IMR-90 (cell line): ENCODE measurements at regions not wholly inside any gene's neighbourhood (a gene's known extent, or its start where the extent isn't known, plus 50 kb on each side); places are given as distances from the start of the nearest gene placed in this dataset.

Experiments
- ATAC-seq: fragments of 200-7000 bp; cut with Tn5 transposase; 2 replicates; pipeline ENCODE4 v1.9.1; 2020; ENCODE audit warnings: low read depth, mild to moderate bottlenecking, moderate library complexity
- BruUV-seq: library from RNA; stranded (reverse); fragments of 400-500 nt; replicated peaks from 2 replicates; lab custom pipeline; 2021; lab: Mats Ljungman, UMichigan
- CTCF ChIA-PET: fragments of 300-600 bp; formaldehyde crosslinking; extraction: SDS; loops from one replicate; lab custom pipeline; 2021; ENCODE audit warnings: antibody characterized with exemption; lab: Yijun Ruan, JAX
- POLR2A ChIA-PET: fragments of 300-600 bp; sonication (Branson Sonifier 250); formaldehyde crosslinking; loops from one replicate; lab custom pipeline; 2022; ENCODE audit warnings: antibody characterized with exemption; ENCODE audit not compliant: unreplicated experiment; lab: Charles Lee
- DNase-seq: peaks from one replicate; pipeline ENCODE4 v3.0.0; 2013
- H2AFZ ChIP-seq: replicated peaks from 2 replicates; pipeline ENCODE3; 2013; ENCODE audit warnings: low read length, mild to moderate bottlenecking; ENCODE audit not compliant: poor library complexity
- H2AK5ac ChIP-seq: 2 replicates; pipeline ENCODE4 v1.6.1; 2013; ENCODE audit warnings: low read depth, low read length, inconsistent platforms
- H2AK9ac ChIP-seq: replicated peaks from 2 replicates; pipeline ENCODE3; 2013; ENCODE audit warnings: mild to moderate bottlenecking, low read depth, low read length, moderate library complexity; ENCODE audit not compliant: poor library complexity
- H2BK120ac ChIP-seq: 2 replicates; pipeline ENCODE4 v1.6.1; 2013; ENCODE audit warnings: low read depth, low read length, inconsistent platforms
- H2BK15ac ChIP-seq: 3 replicates; pipeline ENCODE4 v1.6.1; 2013; ENCODE audit warnings: low read depth, low read length, inconsistent platforms
- H2BK20ac ChIP-seq: 2 replicates; pipeline ENCODE4 v1.6.1; 2013; ENCODE audit warnings: low read depth, mild to moderate bottlenecking, inconsistent platforms, low read length, moderate library complexity
- H2BK5ac ChIP-seq: 2 replicates; pipeline ENCODE4 v1.6.1; 2013; ENCODE audit warnings: mild to moderate bottlenecking, low read depth, low read length, inconsistent platforms; ENCODE audit not compliant: poor library complexity, severe bottlenecking
- H3K14ac ChIP-seq: replicated peaks from 2 replicates; pipeline ENCODE4 v1.6.1; 2013; ENCODE audit warnings: low read depth, low read length, inconsistent platforms
- H3K18ac ChIP-seq: 2 replicates; pipeline ENCODE4 v1.6.1; 2013; ENCODE audit warnings: low read depth, low read length, control low read depth
- H3K23ac ChIP-seq: 2 replicates; pipeline ENCODE4 v1.6.1; 2013; ENCODE audit warnings: low read depth, low read length, inconsistent platforms
- H3K27ac ChIP-seq: 2 replicates; pipeline ENCODE4 v1.5.1; 2013; ENCODE audit warnings: mild to moderate bottlenecking, control low read depth, low read length; ENCODE audit not compliant: insufficient read depth
- H3K27me3 ChIP-seq: 2 replicates; pipeline ENCODE4 v1.6.1; 2013; ENCODE audit warnings: low read length; ENCODE audit not compliant: control insufficient read depth, insufficient read depth
- H3K36me3 ChIP-seq: 2 replicates; pipeline ENCODE4 v1.6.1; 2013; ENCODE audit warnings: low read length, mixed read lengths; ENCODE audit not compliant: control insufficient read depth, insufficient read depth
- H3K4ac ChIP-seq: 2 replicates; pipeline ENCODE4 v1.6.1; 2013; ENCODE audit warnings: low read depth, low read length, inconsistent platforms
- H3K4me1 ChIP-seq: 2 replicates; pipeline ENCODE4 v1.6.1; 2013; ENCODE audit warnings: low read length, mixed read lengths; ENCODE audit not compliant: control insufficient read depth, insufficient read depth
- H3K4me2 ChIP-seq: 2 replicates; pipeline ENCODE4 v1.6.1; 2013; ENCODE audit warnings: low read depth, mild to moderate bottlenecking, control low read depth, low read length, moderate library complexity
- H3K4me3 ChIP-seq: 2 replicates; pipeline ENCODE4 v1.5.1; 2013; ENCODE audit warnings: low read depth, mild to moderate bottlenecking, control low read depth, low read length, moderate library complexity; ENCODE audit not compliant: insufficient read depth
- H3K56ac ChIP-seq: 2 replicates; pipeline ENCODE4 v1.6.1; 2013; ENCODE audit warnings: low read length, inconsistent platforms; ENCODE audit not compliant: insufficient read depth; ENCODE audit errors: extremely low read depth
- H3K79me1 ChIP-seq, 2 experiments: 2 replicates each; pipeline ENCODE4 v1.6.1; 2013; ENCODE audit warnings: low read length in 2 of 2, inconsistent platforms in 1 of 2, low read depth in 1 of 2
- H3K9ac ChIP-seq: 2 replicates; pipeline ENCODE4 v1.6.1; 2013; ENCODE audit warnings: low read depth, low read length, control low read depth
- H3K9me1 ChIP-seq: 2 replicates; pipeline ENCODE4 v1.6.1; 2013; ENCODE audit warnings: low read length, inconsistent platforms; ENCODE audit not compliant: insufficient read depth
- H3K9me3 ChIP-seq: 2 replicates; pipeline ENCODE4 v1.6.1; 2013; ENCODE audit warnings: low read length; ENCODE audit not compliant: control insufficient read depth, insufficient read depth
- H4K20me1 ChIP-seq: 2 replicates; pipeline ENCODE4 v1.6.1; 2013; ENCODE audit warnings: low read length, inconsistent platforms; ENCODE audit not compliant: insufficient read depth
- H4K5ac ChIP-seq: 2 replicates; pipeline ENCODE4 v1.6.1; 2013; ENCODE audit warnings: mild to moderate bottlenecking, low read depth, low read length, control low read depth
- H4K8ac ChIP-seq, 2 experiments: 2 replicates each; pipeline ENCODE4 v1.6.1; 2013; ENCODE audit warnings: low read depth in 2 of 2, low read length in 2 of 2, control low read depth in 1 of 2, inconsistent platforms in 1 of 2
- H4K91ac ChIP-seq: 2 replicates; pipeline ENCODE4 v1.6.1; 2013; ENCODE audit warnings: low read depth, low read length, inconsistent platforms; ENCODE audit not compliant: insufficient read depth
- BHLHE40 ChIP-seq: fragments of 150-350 bp; IDR thresholded peaks from 2 replicates; pipeline ENCODE4 v1.6.1; 2016; ENCODE audit warnings: mild to moderate bottlenecking, low read depth, low read length
- CHD1 ChIP-seq: IDR thresholded peaks from 2 replicates; pipeline ENCODE4 v1.6.1; 2012; ENCODE audit warnings: low read depth, low read length, improper control_type of control experiment
- FOS ChIP-seq: fragments of 150-350 bp; IDR thresholded peaks from 2 replicates; pipeline ENCODE4 v1.6.1; 2016; ENCODE audit warnings: low read depth, low read length
- WGBS, 2 experiments: methylation state at CpG; one replicate each; pipeline versions ENCODE4 v1.1.5 to v1.1.7; 2013; ENCODE audit warnings: missing lambda C conversion rate in 2 of 2; ENCODE audit not compliant: insufficient read length in 1 of 2; ENCODE audit errors: extremely low coverage in 2 of 2; 5-methylcytosine and 5-hydroxymethylcytosine counted together
- dilution Hi-C: fragments of 300-500 bp; cut with HindIII; formaldehyde crosslinking; loops from one replicate; pipeline ENCODE4 v1.14.3; 2018; ENCODE audit warnings: low sequenced_read_pairs; ENCODE audit not compliant: unreplicated experiment
- in situ Hi-C: fragments of 300-500 bp; cut with MboI; formaldehyde crosslinking; loops from 3 replicates; pipeline ENCODE4 v1.14.3; 2019; ENCODE audit warnings: low sequenced_read_pairs, inconsistent platforms, mixed read lengths
- intact Hi-C: fragments of 100-400 bp; cut with micrococcal nuclease; formaldehyde crosslinking; loops from 2 replicates; pipeline ENCODE4 v1.10.0; 2022

DNA sequence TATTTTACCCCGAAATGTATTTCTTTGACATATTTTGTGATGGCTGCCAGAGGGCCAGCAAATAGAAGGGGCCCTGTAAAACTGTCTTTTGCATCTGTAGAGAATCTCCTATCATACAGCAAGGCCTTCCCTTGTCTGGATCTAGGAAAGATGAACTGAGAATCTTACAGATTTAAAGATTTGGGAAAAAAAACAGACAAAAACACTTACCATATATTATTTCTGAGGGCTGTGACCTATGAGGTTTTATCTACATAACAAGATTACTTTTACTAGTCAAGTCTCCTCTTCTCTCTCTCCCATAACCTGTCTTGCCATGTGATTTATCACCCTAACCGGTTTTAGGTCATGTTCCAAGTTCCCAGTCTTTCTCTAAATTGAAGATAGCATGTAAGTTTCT lies 599.2 kb upstream of the CDH6 start:
- no CpG with 5 or more reads among the region's 2 CpGs for WGBS, 2 experiments

More for the DNA sequence above, 599.2 kb upstream of the CDH6 start:
- H2BK20ac ChIP-seq, result no peak overlapping the region
- no peak overlapping the region for H3K4me2 ChIP-seq
- no peak for TF ChIP-seq FOS
- no peak for TF ChIP-seq CHD1
- TF ChIP-seq BHLHE40, result no peak
- no peak overlapping the region for H4K8ac ChIP-seq
- no peak for DNase-seq
- no peak overlapping the region for H4K91ac ChIP-seq
- no peak overlapping the region for H3K56ac ChIP-seq
- no peaks in the 10 kb centered on the region; the same call in 1 of the 2 replicates for H3K27me3 ChIP-seq
- no peaks in the 10 kb centered on the region for H4K20me1 ChIP-seq
- H3K79me1 ChIP-seq, result no peaks in the 10 kb centered on the region
- ATAC-seq, result no peak
- no peak overlapping the region for H3K18ac ChIP-seq
- H3K4me3 ChIP-seq, result no peak overlapping the region
- H3K23ac ChIP-seq, result no peak overlapping the region
- dilution Hi-C loops, result no loop called here
- no peak overlapping the region for H3K4ac ChIP-seq
- no peak overlapping the region for H3K27ac ChIP-seq
- H3K4me1 ChIP-seq, result no peaks in the 10 kb centered on the region
- ChIA-PET CTCF (no interaction called here), POLR2A (no interaction called here)
- H2AFZ ChIP-seq, result no peak overlapping the region
- H2AK5ac ChIP-seq, result no peak overlapping the region
- no peak overlapping the region for H2BK15ac ChIP-seq
- no peaks in the 10 kb centered on the region for H3K9me3 ChIP-seq
- no peaks in the 10 kb centered on the region for H3K36me3 ChIP-seq
- no peak overlapping the region for H2BK5ac ChIP-seq
- no peak overlapping the region for H2AK9ac ChIP-seq
- no TSS peak for BruUV-seq
- H2BK120ac ChIP-seq, result no peak overlapping the region
- intact Hi-C loops, result no loop called here
- in situ Hi-C loops, result no loop called here
- no peak overlapping the region for H3K14ac ChIP-seq
- H3K9ac ChIP-seq, result no peak overlapping the region
- H4K5ac ChIP-seq, result no peak overlapping the region
- H3K9me1 ChIP-seq, result no peaks in the 10 kb centered on the region
